OCI-LY1 (cell line): ENCODE measurements at regions not wholly inside any gene's neighbourhood (a gene's known extent, or its start where the extent isn't known, plus 50 kb on each side); places are given as distances from the start of the nearest gene placed in this dataset.

Source experiments
- EZH2 ChIP-seq: fragments of 200-600 bp; sonication (generic), shearing (Covaris generic); IDR thresholded peaks from 2 replicates; pipeline ENCODE4 v1.8.0; 2017; ENCODE audit warnings: borderline replicate concordance, mixed run types, mild to moderate bottlenecking, antibody characterized with exemption, low read length, moderate library complexity, mixed read lengths
- TF ChIP-seq, protein P1 (sequence below): fragments of 200-600 bp; sonication (generic), shearing (Covaris generic); IDR thresholded peaks from 2 replicates; pipeline ENCODE4 v1.5.1; 2017; ENCODE audit warnings: mild to moderate bottlenecking, antibody characterized with exemption, low read length, moderate library complexity, mixed read lengths

DNA sequence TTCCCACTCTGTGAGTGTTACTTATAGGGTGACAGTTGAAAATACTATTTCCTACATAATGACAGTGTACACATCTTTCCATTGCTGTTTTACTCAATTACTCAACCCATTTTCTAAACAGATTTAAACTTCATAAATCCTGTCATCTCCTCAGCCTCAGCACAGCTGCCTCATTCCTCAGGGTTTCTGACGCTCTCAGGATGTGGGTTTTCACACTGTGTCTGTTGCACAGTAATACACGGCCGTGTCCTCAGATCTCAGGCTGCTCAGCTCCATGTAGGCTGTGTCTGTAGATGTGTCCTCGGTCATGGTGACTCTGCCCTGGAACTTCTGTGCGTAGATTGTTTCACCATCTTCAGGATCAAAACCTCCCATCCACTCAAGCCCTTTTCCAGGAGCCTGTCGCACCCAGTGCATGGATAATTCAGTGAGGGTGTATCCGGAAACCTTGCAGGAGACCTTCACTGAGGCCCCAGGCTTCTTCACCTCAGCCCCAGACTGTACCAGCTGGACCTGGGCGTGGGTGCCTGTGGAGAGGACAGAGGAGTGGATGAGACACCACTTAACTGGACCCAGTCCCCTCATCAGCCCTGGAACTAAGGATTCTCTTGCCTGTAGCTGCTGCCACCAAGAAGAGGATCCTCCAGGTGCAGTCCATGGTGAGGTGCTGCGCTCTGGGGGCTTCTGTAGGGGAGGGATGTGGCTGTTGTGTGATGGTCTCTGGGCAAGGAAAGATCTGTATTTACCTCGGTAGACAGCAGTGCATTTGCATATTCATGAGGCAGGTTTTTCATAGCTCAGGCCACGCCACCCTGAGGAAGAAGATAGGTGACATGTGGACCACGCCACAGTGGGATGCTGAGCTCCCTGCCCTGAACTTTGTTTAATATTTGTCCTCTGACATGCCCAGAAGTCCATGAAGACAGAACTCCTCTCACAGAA is 750.2 kb downstream of the TMEM121 start:
- TF ChIP-seq, protein P1, sequence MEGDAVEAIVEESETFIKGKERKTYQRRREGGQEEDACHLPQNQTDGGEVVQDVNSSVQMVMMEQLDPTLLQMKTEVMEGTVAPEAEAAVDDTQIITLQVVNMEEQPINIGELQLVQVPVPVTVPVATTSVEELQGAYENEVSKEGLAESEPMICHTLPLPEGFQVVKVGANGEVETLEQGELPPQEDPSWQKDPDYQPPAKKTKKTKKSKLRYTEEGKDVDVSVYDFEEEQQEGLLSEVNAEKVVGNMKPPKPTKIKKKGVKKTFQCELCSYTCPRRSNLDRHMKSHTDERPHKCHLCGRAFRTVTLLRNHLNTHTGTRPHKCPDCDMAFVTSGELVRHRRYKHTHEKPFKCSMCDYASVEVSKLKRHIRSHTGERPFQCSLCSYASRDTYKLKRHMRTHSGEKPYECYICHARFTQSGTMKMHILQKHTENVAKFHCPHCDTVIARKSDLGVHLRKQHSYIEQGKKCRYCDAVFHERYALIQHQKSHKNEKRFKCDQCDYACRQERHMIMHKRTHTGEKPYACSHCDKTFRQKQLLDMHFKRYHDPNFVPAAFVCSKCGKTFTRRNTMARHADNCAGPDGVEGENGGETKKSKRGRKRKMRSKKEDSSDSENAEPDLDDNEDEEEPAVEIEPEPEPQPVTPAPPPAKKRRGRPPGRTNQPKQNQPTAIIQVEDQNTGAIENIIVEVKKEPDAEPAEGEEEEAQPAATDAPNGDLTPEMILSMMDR: no peak
- no peak for TF ChIP-seq EZH2
